ENCODE measurements at regions not wholly inside any gene's neighbourhood (a gene's known extent, or its start where the extent isn't known, plus 50 kb on each side); places are given as distances from the start of the nearest gene placed in this dataset.

DNA sequence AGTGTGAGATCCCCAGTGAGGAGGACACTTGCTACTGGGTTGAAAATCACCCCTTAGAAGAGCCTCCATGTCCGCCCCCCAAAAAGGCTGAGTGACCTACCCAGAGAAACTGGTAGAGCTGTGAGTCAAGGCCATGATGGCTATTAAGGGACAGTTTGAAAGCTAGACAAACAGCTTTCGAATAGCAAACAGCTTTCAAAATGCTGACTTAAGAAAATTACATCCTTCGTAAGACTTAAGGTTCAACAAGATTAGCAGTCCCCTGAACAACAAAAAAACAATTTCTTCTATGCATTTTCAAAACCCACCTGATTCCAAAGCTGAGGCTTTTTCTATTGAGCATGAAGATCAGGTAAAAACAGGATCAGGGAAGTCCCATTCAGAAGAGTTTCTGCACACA lies 269.7 kb upstream of the SOX2 start:
- TF ChIP-seq POLR2A (IDR thresholded peaks at IDR 0.05; ENCODE audit: low read length) (no peak), GATA1 (IDR thresholded peaks at IDR 0.05; ENCODE audit: low read depth, low read length) (no peak)
